Panc1 (cell line): ENCODE measurements at regions not wholly inside any gene's neighbourhood (a gene's known extent, or its start where the extent isn't known, plus 50 kb on each side); places are given as distances from the start of the nearest gene placed in this dataset.

Experiments used
- POLR2AphosphoS5 ChIP-seq: IDR thresholded peaks from 2 replicates; pipeline ENCODE4 v1.6.1; 2012; ENCODE audit warnings: mild to moderate bottlenecking, low read depth, low read length, moderate library complexity
- SIN3A ChIP-seq: IDR thresholded peaks from 2 replicates; pipeline ENCODE4 v1.6.1; 2012; ENCODE audit warnings: low read depth, mild to moderate bottlenecking, low read length, moderate library complexity, borderline replicate concordance; ENCODE audit not compliant: insufficient read depth
- TCF7L2 ChIP-seq: IDR thresholded peaks from 2 replicates; pipeline ENCODE4 v1.6.1; 2011; ENCODE audit warnings: mild to moderate bottlenecking, low read depth, low read length, inconsistent platforms
- TF ChIP-seq, protein P1 (sequence below): fragments of 450-650 bp; IDR thresholded peaks from 2 replicates; pipeline ENCODE4 v1.5.1; 2017; ENCODE audit warnings: mild to moderate bottlenecking

DNA sequence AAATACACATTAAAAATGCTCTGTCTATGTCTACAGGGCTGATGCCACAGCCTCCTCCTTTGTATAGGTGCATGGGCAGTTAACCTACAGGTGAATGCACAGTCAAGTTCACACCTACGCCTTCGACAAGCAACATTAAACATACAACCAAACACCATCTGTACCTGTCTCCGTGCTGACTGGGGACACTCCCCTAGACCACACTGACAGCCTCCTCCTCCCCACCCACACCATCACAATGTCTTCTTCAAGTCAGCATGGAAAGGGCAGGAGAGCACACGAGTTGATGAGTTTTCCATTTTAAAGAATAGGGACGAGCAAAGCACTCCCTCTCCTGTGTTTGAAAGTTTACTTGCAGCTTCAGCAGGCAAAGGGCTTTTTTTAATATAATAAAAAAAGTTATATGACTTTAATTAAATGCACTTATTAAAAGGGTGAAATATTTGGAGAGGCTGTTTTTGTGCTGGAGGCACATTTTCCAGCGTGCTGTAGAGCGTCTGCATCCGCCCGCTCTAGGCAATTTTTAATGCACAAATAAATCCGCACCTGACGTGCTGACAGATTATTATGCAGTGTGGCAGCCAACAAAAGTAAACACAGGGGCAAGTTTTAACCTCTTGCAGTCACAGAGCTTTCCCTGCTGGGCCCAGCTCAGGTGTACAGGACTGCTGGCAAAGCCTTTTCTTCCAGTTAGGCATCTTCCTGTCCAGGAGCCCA, 367.9 kb downstream of the SOX9 start:
- TF ChIP-seq, protein P1, sequence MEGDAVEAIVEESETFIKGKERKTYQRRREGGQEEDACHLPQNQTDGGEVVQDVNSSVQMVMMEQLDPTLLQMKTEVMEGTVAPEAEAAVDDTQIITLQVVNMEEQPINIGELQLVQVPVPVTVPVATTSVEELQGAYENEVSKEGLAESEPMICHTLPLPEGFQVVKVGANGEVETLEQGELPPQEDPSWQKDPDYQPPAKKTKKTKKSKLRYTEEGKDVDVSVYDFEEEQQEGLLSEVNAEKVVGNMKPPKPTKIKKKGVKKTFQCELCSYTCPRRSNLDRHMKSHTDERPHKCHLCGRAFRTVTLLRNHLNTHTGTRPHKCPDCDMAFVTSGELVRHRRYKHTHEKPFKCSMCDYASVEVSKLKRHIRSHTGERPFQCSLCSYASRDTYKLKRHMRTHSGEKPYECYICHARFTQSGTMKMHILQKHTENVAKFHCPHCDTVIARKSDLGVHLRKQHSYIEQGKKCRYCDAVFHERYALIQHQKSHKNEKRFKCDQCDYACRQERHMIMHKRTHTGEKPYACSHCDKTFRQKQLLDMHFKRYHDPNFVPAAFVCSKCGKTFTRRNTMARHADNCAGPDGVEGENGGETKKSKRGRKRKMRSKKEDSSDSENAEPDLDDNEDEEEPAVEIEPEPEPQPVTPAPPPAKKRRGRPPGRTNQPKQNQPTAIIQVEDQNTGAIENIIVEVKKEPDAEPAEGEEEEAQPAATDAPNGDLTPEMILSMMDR = no peak
- no peak for TF ChIP-seq SIN3A
- TF ChIP-seq POLR2AphosphoS5 = no peak; the same call in 1 of the 2 replicates
- TF ChIP-seq TCF7L2 = 0 out of 2 replicates have a peak, but pooled peaks have one; percentile 24
